ENCODE measurements at regions not wholly inside any gene's neighbourhood (a gene's known extent, or its start where the extent isn't known, plus 50 kb on each side); places are given as distances from the start of the nearest gene placed in this dataset.

GRCh38 chr14:84707830-84708229, 822.1 kb upstream of the FLRT2 start:
- Histone ChIP-seq H3K4me1 (no peaks in the 10 kb centered on the region), H3K27ac (no peak overlapping the region), H3K27me3 (no peaks in the 10 kb centered on the region), H3K9me3 (no peaks in the 10 kb centered on the region), H3K4me3 (no peak overlapping the region), H3K36me3 (no peaks in the 10 kb centered on the region)
- ATAC-seq (ENCODE audit: low FRiP score in 2 of 2) (no peak), DNase-seq (no peak)
- no peak for TF ChIP-seq EP300 (IDR thresholded peaks at IDR 0.05)
- TF ChIP-seq POLR2A (IDR thresholded peaks at IDR 0.05), result no peak
- no peak for TF ChIP-seq CTCF (IDR thresholded peaks at IDR 0.05)
- no peak for TF ChIP-seq POLR2AphosphoS5 (IDR thresholded peaks at IDR 0.05)
- 83 to 86% methylated on average over 1 of the region's 1 CpG for WGBS, 2 donors

- H3K27ac ChIP-seq, result no peak overlapping the region
- H3K4me3 ChIP-seq, result no peak overlapping the region
- TF ChIP-seq POLR2A (IDR thresholded peaks at IDR 0.05) (no peak), CTCF (IDR thresholded peaks at IDR 0.05) (no peak), EP300 (IDR thresholded peaks at IDR 0.05) (no peak), POLR2AphosphoS5 (IDR thresholded peaks at IDR 0.05) (no peak)
- ATAC-seq (ENCODE audit: low FRiP score in 2 of 2), result no peak
- DNase-seq, result no peak
- no peaks in the 10 kb centered on the region for H3K36me3 ChIP-seq
- 65% methylated on average over 2 of the region's 2 CpGs for WGBS, 2 donors
- H3K27me3 ChIP-seq, result no peaks in the 10 kb centered on the region
- H3K4me1 ChIP-seq, result no peaks in the 10 kb centered on the region
- no peaks in the 10 kb centered on the region for H3K9me3 ChIP-seq
Measured at GRCh38 chr14:84708865-84709264, 821.1 kb upstream of the FLRT2 start.

- DNase-seq (no peak), ATAC-seq (ENCODE audit: low FRiP score in 2 of 2) (no peak)
- H3K36me3 ChIP-seq, result no peaks in the 10 kb centered on the region
- H3K27me3 ChIP-seq, result no peaks in the 10 kb centered on the region
- no peak overlapping the region for H3K4me3 ChIP-seq
- no peaks in the 10 kb centered on the region for H3K9me3 ChIP-seq
- TF ChIP-seq EP300 (IDR thresholded peaks at IDR 0.05), result no peak
- no peak for TF ChIP-seq CTCF (IDR thresholded peaks at IDR 0.05)
- no peak for TF ChIP-seq POLR2A (IDR thresholded peaks at IDR 0.05)
- TF ChIP-seq POLR2AphosphoS5 (IDR thresholded peaks at IDR 0.05), result no peak
- H3K4me1 ChIP-seq, result no peaks in the 10 kb centered on the region
- WGBS, 2 donors, result 79 to 83% methylated on average over 4 of the region's 4 CpGs
- H3K27ac ChIP-seq, result no peak overlapping the region
Measured at GRCh38 chr14:84726471-84726870, 803.5 kb upstream of the FLRT2 start.

GRCh38 chr14:84749191-84749955, 780.6 kb upstream of the FLRT2 start:
- Histone ChIP-seq H3K27me3 (no peaks in the 10 kb centered on the region), H3K27ac (no peak overlapping the region), H3K36me3 (no peaks in the 10 kb centered on the region), H3K4me1 (no peaks in the 10 kb centered on the region), H3K9me3 (no peaks in the 10 kb centered on the region), H3K4me3 (no peak overlapping the region)
- TF ChIP-seq EP300 (IDR thresholded peaks at IDR 0.05), result no peak
- TF ChIP-seq CTCF (IDR thresholded peaks at IDR 0.05), result no peak
- TF ChIP-seq POLR2AphosphoS5 (IDR thresholded peaks at IDR 0.05), result no peak
- no peak for TF ChIP-seq POLR2A (IDR thresholded peaks at IDR 0.05)
- DNase-seq (no peak), ATAC-seq (ENCODE audit: low FRiP score in 2 of 2) (no peak)
- 74 to 75% methylated on average over 6 of the region's 6 CpGs for WGBS, 2 donors

- Histone ChIP-seq H3K4me3 (no peak overlapping the region), H3K27me3 (no peaks in the 10 kb centered on the region), H3K9me3 (no peaks in the 10 kb centered on the region), H3K36me3 (no peaks in the 10 kb centered on the region), H3K27ac (no peak overlapping the region), H3K4me1 (no peaks in the 10 kb centered on the region)
- no peak for TF ChIP-seq EP300 (IDR thresholded peaks at IDR 0.05)
- TF ChIP-seq CTCF (IDR thresholded peaks at IDR 0.05), result no peak
- TF ChIP-seq POLR2AphosphoS5 (IDR thresholded peaks at IDR 0.05), result no peak
- TF ChIP-seq POLR2A (IDR thresholded peaks at IDR 0.05), result no peak
- no peak for DNase-seq
- ATAC-seq (ENCODE audit: low FRiP score in 2 of 2), result no peak
- WGBS, 2 donors, result 7 to 17% methylated on average over 1 of the region's 1 CpG
Measured at GRCh38 chr14:84750284-84750683, 779.7 kb upstream of the FLRT2 start.

Data from upper lobe of left lung (tissue), 6 donors.